ENCODE measurements at regions not wholly inside any gene's neighbourhood (a gene's known extent, or its start where the extent isn't known, plus 50 kb on each side); places are given as distances from the start of the nearest gene placed in this dataset.

GRCh38 chr17:72394531-72394930, 273.7 kb downstream of the SOX9 start:
- no peak for DNase-seq

- DNase-seq = no peak
Observed at GRCh38 chr17:72396121-72396520, 275.3 kb downstream of the SOX9 start.

GRCh38 chr17:72397223-72397667, 276.4 kb downstream of the SOX9 start:
- no peak for DNase-seq

GRCh38 chr17:72397687-72398086, 276.9 kb downstream of the SOX9 start:
- no peak for DNase-seq

GRCh38 chr17:72399023-72399607, 278.3 kb downstream of the SOX9 start:
- DNase-seq = no peak

GRCh38 chr17:72399608-72400487, 279.0 kb downstream of the SOX9 start:
- DNase-seq = no peak

- DNase-seq = no peak
Observed at GRCh38 chr17:72400488-72400827, 279.6 kb downstream of the SOX9 start.

- DNase-seq = no peak
Observed at GRCh38 chr17:72400863-72401262, 280.0 kb downstream of the SOX9 start.

GRCh38 chr17:72401883-72402726, 281.3 kb downstream of the SOX9 start:
- no peak for DNase-seq

GRCh38 chr17:72402727-72403210, 281.9 kb downstream of the SOX9 start:
- no peak for DNase-seq

- no peak for DNase-seq
Observed at GRCh38 chr17:72403713-72404209, 282.9 kb downstream of the SOX9 start.

- DNase-seq = no peak
Observed at GRCh38 chr17:72404872-72405271, 284.1 kb downstream of the SOX9 start.

- DNase-seq = no peak
Observed at GRCh38 chr17:72405662-72406230, 284.9 kb downstream of the SOX9 start.

GRCh38 chr17:72406498-72406897, 285.7 kb downstream of the SOX9 start:
- no peak for DNase-seq

- peak; percentile 46 for DNase-seq
Observed at GRCh38 chr17:72407336-72407909, 286.6 kb downstream of the SOX9 start.

GRCh38 chr17:72407931-72408330, 287.1 kb downstream of the SOX9 start:
- DNase-seq = no peak

GRCh38 chr17:72408641-72409040, 287.8 kb downstream of the SOX9 start:
- no peak for DNase-seq

- no peak for DNase-seq
Observed at GRCh38 chr17:72409405-72410002, 288.7 kb downstream of the SOX9 start.

GRCh38 chr17:72411124-72411563, 290.3 kb downstream of the SOX9 start:
- no peak for DNase-seq

GRCh38 chr17:72412650-72413076, 291.8 kb downstream of the SOX9 start:
- no peak for DNase-seq

- DNase-seq = no peak
Observed at GRCh38 chr17:72413077-72414031, 292.5 kb downstream of the SOX9 start.
